Ammon's horn (tissue), 1 donor: ENCODE measurements at regions not wholly inside any gene's neighbourhood (a gene's known extent, or its start where the extent isn't known, plus 50 kb on each side); places are given as distances from the start of the nearest gene placed in this dataset.
"Not testable (repeated sequence)": the region's sequence is repeated elsewhere in the genome, so short reads cannot be mapped to it uniquely, and the experiment has no call there.

ENCODE experiments used
- DNase-seq: peaks from one replicate; pipeline ENCODE4 v3.0.0-alpha.2; 2016; ENCODE audit warnings: low spot score

GRCh38 chr12:127810459-127810858 lies 456.5 kb upstream of the TMEM132C start:
- not testable (repeated sequence) for DNase-seq

- no peak for DNase-seq
Measured at GRCh38 chr12:127811988-127812387, 455.0 kb upstream of the TMEM132C start.

- DNase-seq: no peak
Measured at GRCh38 chr12:127813147-127813546, 453.8 kb upstream of the TMEM132C start.

GRCh38 chr12:127819056-127819455 lies 447.9 kb upstream of the TMEM132C start:
- no peak for DNase-seq

GRCh38 chr12:127820271-127820670 lies 446.7 kb upstream of the TMEM132C start:
- no peak for DNase-seq

- no peak for DNase-seq
Measured at GRCh38 chr12:127820846-127821245, 446.1 kb upstream of the TMEM132C start.

GRCh38 chr12:127822809-127823411 lies 444.1 kb upstream of the TMEM132C start:
- DNase-seq: no peak

GRCh38 chr12:127823801-127824200 lies 443.2 kb upstream of the TMEM132C start:
- DNase-seq: no peak

- no peak for DNase-seq
Measured at GRCh38 chr12:127829281-127830064, 437.5 kb upstream of the TMEM132C start.

GRCh38 chr12:127830065-127830460 lies 436.9 kb upstream of the TMEM132C start:
- peak; percentile 37 for DNase-seq

GRCh38 chr12:127830730-127831129 lies 436.2 kb upstream of the TMEM132C start:
- DNase-seq: no peak

- no peak for DNase-seq
Measured at GRCh38 chr12:127832172-127832571, 434.8 kb upstream of the TMEM132C start.

GRCh38 chr12:127836802-127837201 lies 430.2 kb upstream of the TMEM132C start:
- peak; percentile 62 for DNase-seq

- no peak for DNase-seq
Measured at GRCh38 chr12:127857661-127858060, 409.3 kb upstream of the TMEM132C start.

- no peak for DNase-seq
Measured at GRCh38 chr12:127860536-127860935, 406.4 kb upstream of the TMEM132C start.

GRCh38 chr12:127861406-127861805 lies 405.6 kb upstream of the TMEM132C start:
- no peak for DNase-seq

GRCh38 chr12:127873306-127873705 lies 393.7 kb upstream of the TMEM132C start:
- no peak for DNase-seq

- DNase-seq: peak; percentile 67
Measured at GRCh38 chr12:127881371-127882140, 385.4 kb upstream of the TMEM132C start.

- no peak for DNase-seq
Measured at GRCh38 chr12:127883013-127883412, 384.0 kb upstream of the TMEM132C start.

GRCh38 chr12:127885954-127886750 lies 380.8 kb upstream of the TMEM132C start:
- DNase-seq: no peak

- DNase-seq: no peak
Measured at GRCh38 chr12:127886827-127887226, 380.1 kb upstream of the TMEM132C start.
